ENCODE measurements at regions not wholly inside any gene's neighbourhood (a gene's known extent, or its start where the extent isn't known, plus 50 kb on each side); places are given as distances from the start of the nearest gene placed in this dataset.

DNA sequence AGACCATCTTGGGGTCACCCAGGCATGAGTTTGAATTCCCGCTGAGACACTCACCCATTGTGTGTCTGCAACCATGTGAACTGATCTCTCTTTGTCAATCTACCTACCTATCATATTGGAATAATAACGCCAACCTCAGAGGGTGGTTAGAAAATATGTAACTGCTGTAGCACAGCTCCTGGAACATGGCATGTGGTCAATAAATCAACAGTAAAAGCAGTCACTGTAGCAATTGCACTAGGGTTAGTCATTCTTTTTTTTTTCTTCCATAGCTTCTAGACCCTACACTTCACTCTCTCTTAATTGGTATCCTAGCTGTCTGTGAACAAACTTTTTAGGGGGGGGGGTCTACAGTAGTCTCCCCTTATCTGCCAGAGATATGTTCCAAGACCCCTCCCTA lies 64.2 kb upstream of the SLCO2A1 start:
- POLR2A ChIA-PET, result no interaction called here
- intact Hi-C loops (cut with micrococcal nuclease; ENCODE audit: unreplicated experiment) (no loop called here), in situ Hi-C loops (cut with HindIII; ENCODE audit: extremely low pct_ligation_motif_present, low pct_unique_long_range_greater_than_20kb) (no loop called here)
- DNase-seq (ENCODE audit: low spot score) (no peak), ATAC-seq (no peak), FAIRE-seq (no peak)
- Histone ChIP-seq H3K9ac (ENCODE audit: insufficient read depth, low read depth, low read length) (no peak overlapping the region), H2AFZ (ENCODE audit: low read length) (no peak overlapping the region), H3K4me1 (ENCODE audit: insufficient read depth, low read length) (0 out of 2 replicates have a peak, but pooled peaks cover 7% of the 10 kb centered on the region), H3K9me3 (ENCODE audit: low read length) (no peaks in the 10 kb centered on the region), H3K36me3 (replicated peaks in 1 of 2; ENCODE audit: control insufficient read depth in 1 of 2, insufficient read depth in 2 of 2, low read length in 2 of 2) (no peaks in the 10 kb centered on the region), H3K27me3 (ENCODE audit: control insufficient read depth in 1 of 2, insufficient read depth in 2 of 2, low read length in 2 of 2) (no peaks in the 10 kb centered on the region), H3K79me2 (ENCODE audit: insufficient read depth, low read length) (no peaks in the 10 kb centered on the region), H4K20me1 (ENCODE audit: insufficient read depth, low read length) (no peaks in the 10 kb centered on the region), H3K4me2 (ENCODE audit: low read depth, low read length) (no peak overlapping the region), H3K27ac (ENCODE audit: extremely low read length, insufficient read depth, low read length) (no peak overlapping the region), H3K4me3 (replicated peaks in 1 of 3; ENCODE audit: insufficient read depth in 1 of 3, low read depth in 2 of 3, low read length in 3 of 3) (no peak overlapping the region)
- CTCF ChIA-PET (ENCODE audit: low intra/inter-chr PET ratio, low total read pairs), result no interaction called here
- WGBS (ENCODE audit: low lambda C conversion rate), result 46% methylated on average over 2 of the region's 2 CpGs
- BruUV-seq (replicated peaks), result no TSS peak
- TF ChIP-seq ZNF83 (CRISPR knock-in tag; IDR thresholded peaks at IDR 0.05; ENCODE audit: borderline replicate concordance) (no peak), ZEB1 (IDR thresholded peaks at IDR 0.05; ENCODE audit: insufficient replicate concordance, low read depth) (no peak), MIER3 (CRISPR knock-in tag; IDR thresholded peaks at IDR 0.05; ENCODE audit: borderline replicate concordance) (no peak), ZNF570 (CRISPR knock-in tag; IDR thresholded peaks at IDR 0.05; ENCODE audit: borderline replicate concordance) (no peak), GABPA (IDR thresholded peaks at IDR 0.05; ENCODE audit: low read depth, low read length) (no peak), GABPA (CRISPR knock-in tag; IDR thresholded peaks at IDR 0.05; ENCODE audit: low read depth) (no peak), NR3C1 (CRISPR knock-in tag; IDR thresholded peaks at IDR 0.05) (no peak)
- TF ChIP-seq, protein P1, sequence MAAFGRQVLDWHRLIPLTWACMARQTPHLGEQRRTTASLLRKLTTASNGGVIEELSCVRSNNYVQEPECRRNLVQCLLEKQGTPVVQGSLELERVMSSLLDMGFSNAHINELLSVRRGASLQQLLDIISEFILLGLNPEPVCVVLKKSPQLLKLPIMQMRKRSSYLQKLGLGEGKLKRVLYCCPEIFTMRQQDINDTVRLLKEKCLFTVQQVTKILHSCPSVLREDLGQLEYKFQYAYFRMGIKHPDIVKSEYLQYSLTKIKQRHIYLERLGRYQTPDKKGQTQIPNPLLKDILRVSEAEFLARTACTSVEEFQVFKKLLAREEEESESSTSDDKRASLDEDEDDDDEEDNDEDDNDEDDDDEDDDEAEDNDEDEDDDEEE (CRISPR knock-in tag; IDR thresholded peaks at IDR 0.05), result no peak
- TF ChIP-seq, protein P2, sequence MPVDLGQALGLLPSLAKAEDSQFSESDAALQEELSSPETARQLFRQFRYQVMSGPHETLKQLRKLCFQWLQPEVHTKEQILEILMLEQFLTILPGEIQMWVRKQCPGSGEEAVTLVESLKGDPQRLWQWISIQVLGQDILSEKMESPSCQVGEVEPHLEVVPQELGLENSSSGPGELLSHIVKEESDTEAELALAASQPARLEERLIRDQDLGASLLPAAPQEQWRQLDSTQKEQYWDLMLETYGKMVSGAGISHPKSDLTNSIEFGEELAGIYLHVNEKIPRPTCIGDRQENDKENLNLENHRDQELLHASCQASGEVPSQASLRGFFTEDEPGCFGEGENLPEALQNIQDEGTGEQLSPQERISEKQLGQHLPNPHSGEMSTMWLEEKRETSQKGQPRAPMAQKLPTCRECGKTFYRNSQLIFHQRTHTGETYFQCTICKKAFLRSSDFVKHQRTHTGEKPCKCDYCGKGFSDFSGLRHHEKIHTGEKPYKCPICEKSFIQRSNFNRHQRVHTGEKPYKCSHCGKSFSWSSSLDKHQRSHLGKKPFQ (CRISPR knock-in tag; IDR thresholded peaks at IDR 0.05; ENCODE audit: insufficient replicate concordance), result no peak
- TF ChIP-seq, protein P3, sequence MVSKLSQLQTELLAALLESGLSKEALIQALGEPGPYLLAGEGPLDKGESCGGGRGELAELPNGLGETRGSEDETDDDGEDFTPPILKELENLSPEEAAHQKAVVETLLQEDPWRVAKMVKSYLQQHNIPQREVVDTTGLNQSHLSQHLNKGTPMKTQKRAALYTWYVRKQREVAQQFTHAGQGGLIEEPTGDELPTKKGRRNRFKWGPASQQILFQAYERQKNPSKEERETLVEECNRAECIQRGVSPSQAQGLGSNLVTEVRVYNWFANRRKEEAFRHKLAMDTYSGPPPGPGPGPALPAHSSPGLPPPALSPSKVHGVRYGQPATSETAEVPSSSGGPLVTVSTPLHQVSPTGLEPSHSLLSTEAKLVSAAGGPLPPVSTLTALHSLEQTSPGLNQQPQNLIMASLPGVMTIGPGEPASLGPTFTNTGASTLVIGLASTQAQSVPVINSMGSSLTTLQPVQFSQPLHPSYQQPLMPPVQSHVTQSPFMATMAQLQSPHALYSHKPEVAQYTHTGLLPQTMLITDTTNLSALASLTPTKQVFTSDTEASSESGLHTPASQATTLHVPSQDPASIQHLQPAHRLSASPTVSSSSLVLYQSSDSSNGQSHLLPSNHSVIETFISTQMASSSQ (IDR thresholded peaks at IDR 0.05; ENCODE audit: low read depth), result no peak
- TF ChIP-seq, protein P3 (CRISPR knock-in tag; IDR thresholded peaks at IDR 0.05; ENCODE audit: borderline replicate concordance), result no peak
- TF ChIP-seq, protein P4, sequence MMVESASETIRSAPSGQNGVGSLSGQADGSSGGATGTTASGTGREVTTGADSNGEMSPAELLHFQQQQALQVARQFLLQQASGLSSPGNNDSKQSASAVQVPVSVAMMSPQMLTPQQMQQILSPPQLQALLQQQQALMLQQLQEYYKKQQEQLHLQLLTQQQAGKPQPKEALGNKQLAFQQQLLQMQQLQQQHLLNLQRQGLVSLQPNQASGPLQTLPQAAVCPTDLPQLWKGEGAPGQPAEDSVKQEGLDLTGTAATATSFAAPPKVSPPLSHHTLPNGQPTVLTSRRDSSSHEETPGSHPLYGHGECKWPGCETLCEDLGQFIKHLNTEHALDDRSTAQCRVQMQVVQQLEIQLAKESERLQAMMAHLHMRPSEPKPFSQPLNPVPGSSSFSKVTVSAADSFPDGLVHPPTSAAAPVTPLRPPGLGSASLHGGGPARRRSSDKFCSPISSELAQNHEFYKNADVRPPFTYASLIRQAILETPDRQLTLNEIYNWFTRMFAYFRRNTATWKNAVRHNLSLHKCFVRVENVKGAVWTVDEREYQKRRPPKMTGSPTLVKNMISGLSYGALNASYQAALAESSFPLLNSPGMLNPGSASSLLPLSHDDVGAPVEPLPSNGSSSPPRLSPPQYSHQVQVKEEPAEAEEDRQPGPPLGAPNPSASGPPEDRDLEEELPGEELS (CRISPR knock-in tag; IDR thresholded peaks at IDR 0.05), result no peak
- TF ChIP-seq, protein P5, sequence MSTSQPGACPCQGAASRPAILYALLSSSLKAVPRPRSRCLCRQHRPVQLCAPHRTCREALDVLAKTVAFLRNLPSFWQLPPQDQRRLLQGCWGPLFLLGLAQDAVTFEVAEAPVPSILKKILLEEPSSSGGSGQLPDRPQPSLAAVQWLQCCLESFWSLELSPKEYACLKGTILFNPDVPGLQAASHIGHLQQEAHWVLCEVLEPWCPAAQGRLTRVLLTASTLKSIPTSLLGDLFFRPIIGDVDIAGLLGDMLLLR (CRISPR knock-in tag; IDR thresholded peaks at IDR 0.05), result no peak
- TF ChIP-seq, protein P6, sequence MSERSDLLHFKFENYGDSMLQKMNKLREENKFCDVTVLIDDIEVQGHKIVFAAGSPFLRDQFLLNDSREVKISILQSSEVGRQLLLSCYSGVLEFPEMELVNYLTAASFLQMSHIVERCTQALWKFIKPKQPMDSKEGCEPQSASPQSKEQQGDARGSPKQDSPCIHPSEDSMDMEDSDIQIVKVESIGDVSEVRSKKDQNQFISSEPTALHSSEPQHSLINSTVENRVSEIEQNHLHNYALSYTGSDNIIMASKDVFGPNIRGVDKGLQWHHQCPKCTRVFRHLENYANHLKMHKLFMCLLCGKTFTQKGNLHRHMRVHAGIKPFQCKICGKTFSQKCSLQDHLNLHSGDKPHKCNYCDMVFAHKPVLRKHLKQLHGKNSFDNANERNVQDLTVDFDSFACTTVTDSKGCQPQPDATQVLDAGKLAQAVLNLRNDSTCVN (CRISPR knock-in tag; IDR thresholded peaks at IDR 0.05; ENCODE audit: borderline replicate concordance), result no peak
